Uterus (tissue), 3 donors: ENCODE measurements at regions not wholly inside any gene's neighbourhood (a gene's known extent, or its start where the extent isn't known, plus 50 kb on each side); places are given as distances from the start of the nearest gene placed in this dataset.

ENCODE experiments used
- DNase-seq, 2 donors: peaks; one replicate each; pipeline ENCODE4 v3.0.0-alpha.2; 2019 to 2020
- H3K27ac ChIP-seq, 2 donors: fragments of 200-600 bp; sonication (generic); 1 replicate in 1 of 2; 2 replicates in 1 of 2; pipeline ENCODE4 v1.5.1; 2016 to 2018
- H3K27me3 ChIP-seq, 2 donors: fragments of 200-600 bp; sonication (generic); one replicate each; pipeline ENCODE4 v1.5.1; 2018 to 2019; ENCODE audit warnings: control low read depth in 1 of 2
- H3K36me3 ChIP-seq, 2 donors: fragments of 200-600 bp; sonication (generic); one replicate each; pipeline ENCODE4 v1.5.1; 2019; ENCODE audit warnings: control low read depth in 1 of 2
- H3K4me1 ChIP-seq, 2 donors: fragments of 200-600 bp; sonication (generic); one replicate each; pipeline ENCODE4 v1.5.1; 2018 to 2019; ENCODE audit warnings: control low read depth in 1 of 2
- H3K4me3 ChIP-seq, 2 donors: fragments of 200-600 bp; sonication (generic); 1 replicate in 1 of 2; 2 replicates in 1 of 2; pipeline ENCODE4 v1.5.1; 2018 to 2019; ENCODE audit warnings: mild to moderate bottlenecking in 1 of 2
- H3K9me3 ChIP-seq, 2 donors: fragments of 200-600 bp; sonication (generic); one replicate each; pipeline ENCODE4 v1.5.1; 2019; ENCODE audit warnings: control low read depth in 1 of 2
- CTCF ChIP-seq, 4 experiments: fragments of 200-600 bp in 2 of 4; fragments of 450-650 bp in 2 of 4; sonication (generic) in 2 of 4; IDR thresholded peaks; one replicate each; pipeline ENCODE4 v1.5.1; 2016 to 2019; ENCODE audit warnings: antibody characterized with exemption in 4 of 4, mild to moderate bottlenecking in 2 of 4, moderate library complexity in 1 of 4
- POLR2A ChIP-seq, 2 donors: fragments of 450-650 bp; IDR thresholded peaks; one replicate each; pipeline ENCODE4 v1.6.1; 2016; ENCODE audit warnings: antibody characterized with exemption in 2 of 2, mild to moderate bottlenecking in 1 of 2, moderate library complexity in 1 of 2
- intact Hi-C: fragments of 100-400 bp; cut with DNase I; formaldehyde crosslinking; loops from one replicate; pipeline ENCODE4 v1.15.1; 2023; ENCODE audit warnings: low total_unique reads
- donor health status: DM: yes; HTN: yes; CAD: no.

DNA sequence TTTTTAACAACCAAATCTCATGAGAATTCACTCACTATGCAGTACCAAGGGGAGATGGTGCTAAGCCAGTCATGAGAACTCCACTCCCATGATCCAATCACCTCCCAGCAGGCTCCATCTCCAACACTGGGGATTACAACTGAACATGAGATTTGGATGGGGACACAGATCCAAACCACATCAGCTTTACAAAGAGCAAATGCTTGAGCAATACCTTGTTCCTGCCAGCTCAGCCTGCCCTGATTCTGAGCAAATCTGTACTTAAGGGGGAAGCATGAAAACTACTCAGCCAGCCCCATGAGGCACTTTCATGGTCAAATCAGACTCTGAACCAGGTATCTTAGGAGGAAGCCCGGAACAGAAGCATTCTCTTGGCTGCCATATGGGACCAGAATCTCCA lies 259.9 kb downstream of the TBC1D4 start:
- Histone ChIP-seq H3K27ac (no peak overlapping the region), H3K9me3 (no peaks in the 10 kb centered on the region), H3K4me1 (peaks cover 0 to 6% of the 10 kb centered on the region in 2 donors), H3K36me3 (no peaks in the 10 kb centered on the region), H3K27me3 (no peaks in the 10 kb centered on the region), H3K4me3 (no peak overlapping the region)
- no peak for DNase-seq
- intact Hi-C loops, result no loop called here
- TF ChIP-seq CTCF (IDR thresholded peaks at IDR 0.05) (no peak), POLR2A (IDR thresholded peaks at IDR 0.05) (no peak)

DNA sequence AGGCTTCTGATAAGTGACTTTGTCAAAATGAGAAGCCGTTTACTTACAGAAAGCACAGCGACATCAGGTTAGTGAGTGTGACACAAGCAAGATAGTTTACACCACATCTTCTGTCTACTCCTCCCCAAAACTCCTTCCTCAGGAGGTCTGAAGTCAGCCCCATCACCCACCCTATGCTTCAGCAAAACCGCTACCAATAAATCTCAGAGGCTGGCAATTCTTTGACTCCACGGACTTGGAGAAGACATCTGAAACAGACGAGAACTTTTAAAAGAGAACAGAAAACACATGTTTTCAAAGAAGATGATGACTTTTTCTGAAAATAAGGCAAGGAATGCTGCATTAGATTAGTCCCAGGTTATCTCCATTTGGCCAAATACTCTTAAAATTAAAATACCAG lies 261.1 kb downstream of the TBC1D4 start:
- no peaks in the 10 kb centered on the region for H3K36me3 ChIP-seq
- no peak for DNase-seq
- H3K4me1 ChIP-seq, result peaks cover 0 to 6% of the 10 kb centered on the region in 2 donors
- no peak overlapping the region for H3K27ac ChIP-seq
- no peaks in the 10 kb centered on the region for H3K9me3 ChIP-seq
- H3K27me3 ChIP-seq, result no peaks in the 10 kb centered on the region
- H3K4me3 ChIP-seq, result no peak overlapping the region
- intact Hi-C loops, result no loop called here
- TF ChIP-seq POLR2A (IDR thresholded peaks at IDR 0.05), result no peak
- no peak for TF ChIP-seq CTCF (IDR thresholded peaks at IDR 0.05)

DNA sequence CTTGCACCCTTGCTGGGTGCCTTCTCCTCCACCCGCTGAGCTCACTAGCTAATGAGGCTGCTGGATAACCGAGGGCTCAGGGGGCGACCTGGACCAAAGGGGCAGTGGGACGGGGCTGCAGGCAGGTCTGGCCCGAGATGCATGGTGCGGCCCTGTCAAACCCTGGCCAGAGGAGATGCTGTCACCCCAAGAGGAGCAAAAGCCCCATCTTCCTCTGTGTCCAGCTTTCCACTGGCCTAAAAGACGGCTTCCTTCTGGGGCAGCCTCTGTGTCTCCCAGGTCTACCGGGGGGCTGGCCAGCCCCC lies 261.8 kb downstream of the TBC1D4 start:
- H3K4me1 ChIP-seq, result peaks cover 0 to 6% of the 10 kb centered on the region in 2 donors
- H3K27me3 ChIP-seq, result no peaks in the 10 kb centered on the region
- no peaks in the 10 kb centered on the region for H3K9me3 ChIP-seq
- no peak for TF ChIP-seq CTCF (IDR thresholded peaks at IDR 0.05)
- no peak for TF ChIP-seq POLR2A (IDR thresholded peaks at IDR 0.05)
- H3K4me3 ChIP-seq, result no peak overlapping the region
- H3K36me3 ChIP-seq, result no peaks in the 10 kb centered on the region
- no peak for DNase-seq
- H3K27ac ChIP-seq, result no peak overlapping the region
- intact Hi-C loops, result no loop called here

DNA sequence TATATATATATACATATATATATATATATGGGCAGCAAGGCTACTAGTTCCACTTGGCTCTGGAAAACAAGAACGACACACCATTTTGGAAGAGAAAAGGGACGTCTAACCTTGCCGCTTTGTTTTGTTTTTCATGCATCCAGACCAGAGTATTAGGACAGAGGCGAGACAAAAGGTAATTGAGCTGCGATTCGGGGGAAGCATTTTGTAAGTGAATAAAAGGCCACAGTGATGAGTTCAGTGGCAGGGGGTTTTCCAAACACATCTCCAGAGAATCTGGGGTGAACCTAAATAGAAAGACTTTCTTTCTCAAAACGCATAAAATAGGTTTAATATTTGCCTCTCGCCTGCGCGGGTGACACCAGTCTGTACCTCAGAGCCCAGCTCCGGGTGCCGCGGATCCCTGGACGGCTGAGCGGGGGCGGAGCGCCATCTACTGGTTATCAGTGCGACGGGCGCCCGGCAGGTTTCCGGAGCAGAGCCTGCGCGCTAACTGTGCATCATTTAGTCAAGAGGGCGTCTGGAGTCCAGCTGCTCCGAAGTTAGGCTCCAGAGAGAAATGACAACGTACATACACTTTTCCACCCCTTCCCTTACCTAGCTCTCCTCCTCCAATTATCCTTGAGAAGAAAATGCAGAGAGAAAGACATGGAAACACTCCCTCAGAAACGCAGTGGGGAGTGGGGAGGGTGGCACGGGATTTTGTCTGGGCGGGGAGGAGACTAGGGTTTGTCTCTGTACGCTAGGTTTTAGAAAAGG lies 262.3 kb downstream of the TBC1D4 start:
- peak; percentile 39 to 71 for DNase-seq
- Histone ChIP-seq H3K4me3 (no peak overlapping the region), H3K4me1 (peaks cover 0 to 6% of the 10 kb centered on the region in 2 donors), H3K36me3 (no peaks in the 10 kb centered on the region), H3K9me3 (no peaks in the 10 kb centered on the region), H3K27ac (no peak overlapping the region), H3K27me3 (no peaks in the 10 kb centered on the region)
- intact Hi-C loops, result no loop called here
- TF ChIP-seq CTCF (IDR thresholded peaks at IDR 0.05), result peak; percentile 73 to 88 (median 84)
- TF ChIP-seq POLR2A (IDR thresholded peaks at IDR 0.05), result no peak

DNA sequence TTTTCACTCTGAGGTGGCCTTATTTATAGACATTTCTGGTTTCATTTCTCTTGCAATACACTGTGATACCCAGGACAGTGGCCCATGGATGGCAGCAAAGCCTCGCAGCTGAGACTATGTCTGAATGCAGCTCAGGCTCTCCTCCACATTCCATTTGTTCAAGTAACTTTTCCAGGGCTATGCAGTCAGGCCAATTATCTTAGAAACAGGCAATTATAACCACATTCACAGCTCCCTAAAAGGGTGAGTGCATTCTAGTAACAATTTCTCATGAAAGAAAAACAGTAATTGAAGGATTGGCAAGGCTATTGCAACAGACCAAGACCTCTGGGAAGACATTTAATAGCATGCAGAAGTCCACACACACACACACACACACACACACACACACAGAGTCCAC lies 264.0 kb downstream of the TBC1D4 start:
- Histone ChIP-seq H3K27me3 (no peaks in the 10 kb centered on the region), H3K36me3 (no peaks in the 10 kb centered on the region), H3K9me3 (no peaks in the 10 kb centered on the region), H3K27ac (no peak overlapping the region), H3K4me3 (no peak overlapping the region), H3K4me1 (peaks cover 0 to 6% of the 10 kb centered on the region in 2 donors)
- DNase-seq, result no peak
- TF ChIP-seq CTCF (IDR thresholded peaks at IDR 0.05) (no peak), POLR2A (IDR thresholded peaks at IDR 0.05) (no peak)
- intact Hi-C loops, result no loop called here
